Panc1 (cell line): ENCODE measurements at regions not wholly inside any gene's neighbourhood (a gene's known extent, or its start where the extent isn't known, plus 50 kb on each side); places are given as distances from the start of the nearest gene placed in this dataset.
"Not testable (repeated sequence)": the region's sequence is repeated elsewhere in the genome, so short reads cannot be mapped to it uniquely, and the experiment has no call there.

ENCODE experiments used
- CTCF ChIP-seq: fragments of 450-650 bp; IDR thresholded peaks from 2 replicates; pipeline ENCODE4 v1.5.1; 2017; ENCODE audit warnings: mild to moderate bottlenecking
- POLR2AphosphoS5 ChIP-seq: IDR thresholded peaks from 2 replicates; pipeline ENCODE4 v1.6.1; 2012; ENCODE audit warnings: mild to moderate bottlenecking, low read depth, low read length, moderate library complexity
- TCF7L2 ChIP-seq: IDR thresholded peaks from 2 replicates; pipeline ENCODE4 v1.6.1; 2011; ENCODE audit warnings: mild to moderate bottlenecking, low read depth, low read length, inconsistent platforms
- TF ChIP-seq, protein P1 (sequence below), 2 experiments: IDR thresholded peaks; 2 replicates each; pipeline ENCODE4 v1.6.1; 2011 to 2012; ENCODE audit warnings: low read depth in 2 of 2, control low read depth in 1 of 2, low read length in 1 of 2, mild to moderate bottlenecking in 1 of 2, moderate library complexity in 1 of 2; ENCODE audit not compliant: insufficient read depth in 1 of 2

DNA sequence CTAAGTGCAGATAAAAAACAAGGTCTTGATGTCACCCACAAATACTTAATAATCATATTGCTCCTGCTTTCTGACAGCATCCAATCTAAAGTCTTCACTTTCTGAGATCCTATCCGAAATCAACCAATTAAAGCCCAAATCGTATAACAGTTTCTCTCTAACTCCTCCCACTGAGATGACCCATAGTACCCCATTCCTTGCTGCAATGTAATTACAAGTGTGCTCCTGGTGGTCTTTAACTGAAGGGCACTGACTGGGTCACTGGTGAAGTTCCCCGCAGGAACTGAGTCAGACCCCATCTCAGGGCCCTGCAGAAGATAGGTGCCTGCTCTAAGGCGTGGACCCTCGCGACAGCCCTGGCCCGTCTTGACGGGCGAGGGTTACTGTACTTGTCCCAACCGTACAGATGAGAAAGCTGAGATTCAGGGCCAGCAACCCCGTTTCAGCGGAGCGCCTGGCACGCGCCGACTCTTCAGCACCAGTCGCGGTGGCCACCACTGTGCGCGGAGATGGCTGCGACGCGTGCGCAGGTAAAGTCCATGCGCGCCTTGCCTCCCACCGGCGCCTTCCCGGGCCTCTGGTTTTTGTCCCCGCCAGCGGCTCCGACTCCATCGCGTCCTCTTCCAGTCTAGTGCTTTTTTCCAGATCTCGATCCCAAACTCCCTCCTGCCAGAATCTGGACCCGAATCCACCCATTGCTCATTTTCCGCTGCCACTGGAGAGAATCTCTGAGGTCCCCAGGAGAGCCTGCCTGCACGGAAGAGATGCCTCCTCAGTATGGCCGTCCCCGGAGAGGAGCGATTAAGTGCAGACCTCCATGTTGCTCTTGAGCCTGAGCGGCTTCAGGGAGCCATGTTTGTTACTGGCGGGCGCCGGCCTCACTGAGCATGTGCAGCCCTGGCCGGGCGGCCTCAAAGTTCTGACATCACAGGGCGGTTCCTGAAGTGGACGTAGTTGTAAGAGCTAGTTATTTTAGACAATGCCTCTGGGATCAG, 541.7 kb downstream of the SPATA31A6 start:
- not testable (repeated sequence) for TF ChIP-seq CTCF, POLR2AphosphoS5, TCF7L2
- TF ChIP-seq, protein P1, sequence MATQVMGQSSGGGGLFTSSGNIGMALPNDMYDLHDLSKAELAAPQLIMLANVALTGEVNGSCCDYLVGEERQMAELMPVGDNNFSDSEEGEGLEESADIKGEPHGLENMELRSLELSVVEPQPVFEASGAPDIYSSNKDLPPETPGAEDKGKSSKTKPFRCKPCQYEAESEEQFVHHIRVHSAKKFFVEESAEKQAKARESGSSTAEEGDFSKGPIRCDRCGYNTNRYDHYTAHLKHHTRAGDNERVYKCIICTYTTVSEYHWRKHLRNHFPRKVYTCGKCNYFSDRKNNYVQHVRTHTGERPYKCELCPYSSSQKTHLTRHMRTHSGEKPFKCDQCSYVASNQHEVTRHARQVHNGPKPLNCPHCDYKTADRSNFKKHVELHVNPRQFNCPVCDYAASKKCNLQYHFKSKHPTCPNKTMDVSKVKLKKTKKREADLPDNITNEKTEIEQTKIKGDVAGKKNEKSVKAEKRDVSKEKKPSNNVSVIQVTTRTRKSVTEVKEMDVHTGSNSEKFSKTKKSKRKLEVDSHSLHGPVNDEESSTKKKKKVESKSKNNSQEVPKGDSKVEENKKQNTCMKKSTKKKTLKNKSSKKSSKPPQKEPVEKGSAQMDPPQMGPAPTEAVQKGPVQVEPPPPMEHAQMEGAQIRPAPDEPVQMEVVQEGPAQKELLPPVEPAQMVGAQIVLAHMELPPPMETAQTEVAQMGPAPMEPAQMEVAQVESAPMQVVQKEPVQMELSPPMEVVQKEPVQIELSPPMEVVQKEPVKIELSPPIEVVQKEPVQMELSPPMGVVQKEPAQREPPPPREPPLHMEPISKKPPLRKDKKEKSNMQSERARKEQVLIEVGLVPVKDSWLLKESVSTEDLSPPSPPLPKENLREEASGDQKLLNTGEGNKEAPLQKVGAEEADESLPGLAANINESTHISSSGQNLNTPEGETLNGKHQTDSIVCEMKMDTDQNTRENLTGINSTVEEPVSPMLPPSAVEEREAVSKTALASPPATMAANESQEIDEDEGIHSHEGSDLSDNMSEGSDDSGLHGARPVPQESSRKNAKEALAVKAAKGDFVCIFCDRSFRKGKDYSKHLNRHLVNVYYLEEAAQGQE (IDR thresholded peaks at IDR 0.05; ENCODE audit: insufficient read depth in 1 of 2, low read depth in 2 of 2, low read length in 1 of 2) = not testable (repeated sequence)
